ENCODE measurements at regions not wholly inside any gene's neighbourhood (a gene's known extent, or its start where the extent isn't known, plus 50 kb on each side); places are given as distances from the start of the nearest gene placed in this dataset.

- H3K4me2 ChIP-seq (ENCODE audit: low read length): no peak overlapping the region
- H3K36me3 ChIP-seq (ENCODE audit: control insufficient read depth in 1 of 2, insufficient read depth in 2 of 2, low read length in 2 of 2): no peaks in the 10 kb centered on the region
- no peaks in the 10 kb centered on the region for H4K20me1 ChIP-seq (ENCODE audit: insufficient read depth)
- H3K27ac ChIP-seq (ENCODE audit: low read depth, low read length): no peak overlapping the region
- DNase-seq (ENCODE audit: low read depth, low spot score) (no peak), ATAC-seq (no peak)
- intact Hi-C loops (cut with micrococcal nuclease): no loop called here
- no peak overlapping the region for H2AFZ ChIP-seq (ENCODE audit: low read depth, low read length, poor library complexity, severe bottlenecking)
- H3K9me3 ChIP-seq (ENCODE audit: control insufficient read depth in 1 of 2, insufficient read depth in 1 of 2, low read depth in 1 of 2, low read length in 2 of 2): no peaks in the 10 kb centered on the region
- no peaks in the 10 kb centered on the region for H3K79me2 ChIP-seq (ENCODE audit: insufficient read depth, low read length)
- ChIA-PET CTCF (no interaction called here), RAD21 (ENCODE audit: low non-redundant PET in 1 of 2, low total read pairs in 2 of 2, uncharacterized antibody in 2 of 2, unreplicated experiment in 2 of 2) (no interaction called here), POLR2A (no interaction called here)
- no TSS peak for BruUV-seq (replicated peaks)
- no peak overlapping the region for H3K9ac ChIP-seq (ENCODE audit: low read length)
- no peaks in the 10 kb centered on the region for H3K27me3 ChIP-seq (ENCODE audit: insufficient read depth, low read length)
- no peak overlapping the region for H3K4me3 ChIP-seq (replicated peaks in 1 of 2; ENCODE audit: low read depth in 1 of 2, low read length in 2 of 2)
- no peaks in the 10 kb centered on the region for H3K9me2 ChIP-seq (ENCODE audit: insufficient read depth)
- TF ChIP-seq JUND (IDR thresholded peaks at IDR 0.05) (no peak), CEBPB (IDR thresholded peaks at IDR 0.05; ENCODE audit: low read depth) (no peak), RAD21 (IDR thresholded peaks at IDR 0.05; ENCODE audit: low read depth) (no peak)
- H3K4me1 ChIP-seq (ENCODE audit: control insufficient read depth in 1 of 2, insufficient read depth in 2 of 2, low read length in 2 of 2): no peaks in the 10 kb centered on the region
Observed at GRCh38 chr3:187809612-187809991, 64.3 kb upstream of the BCL6 start.

- H3K9me3 ChIP-seq (ENCODE audit: control insufficient read depth in 1 of 2, insufficient read depth in 1 of 2, low read depth in 1 of 2, low read length in 2 of 2): no peaks in the 10 kb centered on the region
- H3K4me2 ChIP-seq (ENCODE audit: low read length): no peak overlapping the region
- no peak overlapping the region for H3K27ac ChIP-seq (ENCODE audit: low read depth, low read length)
- no peaks in the 10 kb centered on the region for H3K27me3 ChIP-seq (ENCODE audit: insufficient read depth, low read length)
- CTCF ChIA-PET: no interaction called here
- no peak for TF ChIP-seq ZFX (IDR thresholded peaks at IDR 0.05)
- no peak for TF ChIP-seq REST (IDR thresholded peaks at IDR 0.05; ENCODE audit: low read depth)
- TF ChIP-seq SP1 (IDR thresholded peaks at IDR 0.05; ENCODE audit: low read depth): no peak
- TF ChIP-seq SRF (IDR thresholded peaks at IDR 0.05; ENCODE audit: low read depth): no peak
- no peak for TF ChIP-seq RAD21 (IDR thresholded peaks at IDR 0.05; ENCODE audit: low read depth)
- no peak for TF ChIP-seq EZH2 (IDR thresholded peaks at IDR 0.05)
- TF ChIP-seq YY1 (IDR thresholded peaks at IDR 0.05; ENCODE audit: extremely low read depth, insufficient replicate concordance, low read depth, low read length): no peak
- no peak for TF ChIP-seq POLR2AphosphoS5 (IDR thresholded peaks at IDR 0.05; ENCODE audit: low read depth, low read length)
- POLR2A ChIA-PET: no interaction called here
- intact Hi-C loops (cut with micrococcal nuclease): no loop called here
- H4K20me1 ChIP-seq (ENCODE audit: insufficient read depth): no peaks in the 10 kb centered on the region
- no peak overlapping the region for H2AFZ ChIP-seq (ENCODE audit: low read depth, low read length, poor library complexity, severe bottlenecking)
- RAD21 ChIA-PET (ENCODE audit: low non-redundant PET in 1 of 2, low total read pairs in 2 of 2, uncharacterized antibody in 2 of 2, unreplicated experiment in 2 of 2): no interaction called here
- H3K9ac ChIP-seq (ENCODE audit: low read length): no peak overlapping the region
- ATAC-seq (no peak), DNase-seq (ENCODE audit: low read depth, low spot score) (no peak)
- H3K9me2 ChIP-seq (ENCODE audit: insufficient read depth): no peaks in the 10 kb centered on the region
- no peaks in the 10 kb centered on the region for H3K36me3 ChIP-seq (ENCODE audit: control insufficient read depth in 1 of 2, insufficient read depth in 2 of 2, low read length in 2 of 2)
- BruUV-seq (replicated peaks): no TSS peak
- H3K4me1 ChIP-seq (ENCODE audit: control insufficient read depth in 1 of 2, insufficient read depth in 2 of 2, low read length in 2 of 2): no peaks in the 10 kb centered on the region
- no peak overlapping the region for H3K4me3 ChIP-seq (replicated peaks in 1 of 2; ENCODE audit: low read depth in 1 of 2, low read length in 2 of 2)
- H3K79me2 ChIP-seq (ENCODE audit: insufficient read depth, low read length): no peaks in the 10 kb centered on the region
Observed at GRCh38 chr3:187810021-187810446, 64.8 kb upstream of the BCL6 start.

All from HCT116 (cell line).